OCI-LY3 (cell line): ENCODE measurements at regions not wholly inside any gene's neighbourhood (a gene's known extent, or its start where the extent isn't known, plus 50 kb on each side); places are given as distances from the start of the nearest gene placed in this dataset.
A peak's percentile ranks its signal among the peaks of the same experiment; 100 is the strongest.

Experiments
- H2AFZ ChIP-seq: fragments of 200-600, 300-600 bp; shearing (Covaris generic); 2 replicates; pipeline ENCODE4 v1.6.0; 2014; ENCODE audit warnings: antibody characterized with exemption, low read depth, low read length
- H3K27ac ChIP-seq: fragments of 200-600, 300-600 bp; sonication (generic); 2 replicates; pipeline ENCODE4 v1.5.1; 2014; ENCODE audit warnings: mild to moderate bottlenecking, low read length, moderate library complexity, mixed read lengths
- H3K27me3 ChIP-seq: fragments of 200-600, 300-600 bp; sonication (generic); 2 replicates; pipeline ENCODE4 v1.6.1; 2014; ENCODE audit warnings: low read depth, low read length, mixed read lengths
- H3K36me3 ChIP-seq: fragments of 200-600, 300-600 bp; sonication (generic); replicated peaks from 2 replicates; pipeline ENCODE3; 2014; ENCODE audit warnings: low read depth, low read length, mixed read lengths
- H3K4me1 ChIP-seq: fragments of 300-600, 200-600 bp; sonication (generic); 2 replicates; pipeline ENCODE4 v1.6.1; 2014; ENCODE audit warnings: low read length, mixed read lengths
- H3K4me2 ChIP-seq: fragments of 200-600, 300-600 bp; sonication (generic); 2 replicates; pipeline ENCODE4 v1.6.1; 2014; ENCODE audit warnings: low read length, mixed read lengths
- H3K4me3 ChIP-seq: fragments of 300-600, 200-600 bp; sonication (generic); 2 replicates; pipeline ENCODE4 v1.5.1; 2014; ENCODE audit warnings: antibody characterized with exemption, mild to moderate bottlenecking, low read length, moderate library complexity
- H3K79me2 ChIP-seq: fragments of 300-600, 200-600 bp; shearing (Covaris generic); 2 replicates; pipeline ENCODE4 v1.6.1; 2014; ENCODE audit warnings: mild to moderate bottlenecking, low read length, mixed read lengths
- H3K9ac ChIP-seq: fragments of 300-600, 200-600 bp; shearing (Covaris generic); 2 replicates; pipeline ENCODE4 v1.6.0; 2014; ENCODE audit warnings: mild to moderate bottlenecking, low read length, moderate library complexity
- H3K9me3 ChIP-seq: fragments of 200-600, 300-600 bp; shearing (Covaris generic); 2 replicates; pipeline ENCODE4 v1.6.1; 2014; ENCODE audit warnings: low read length, mixed read lengths; ENCODE audit not compliant: insufficient read depth
- H4K20me1 ChIP-seq: fragments of 200-600, 300-600 bp; sonication (generic); 2 replicates; pipeline ENCODE4 v1.6.1; 2016; ENCODE audit warnings: low read length, mixed read lengths; ENCODE audit not compliant: insufficient read depth
- CTCF ChIP-seq: fragments of 200-600, 300-600 bp; sonication (generic); IDR thresholded peaks from 2 replicates; pipeline ENCODE4 v1.5.1; 2014; ENCODE audit warnings: antibody characterized with exemption, low read length, low read depth
- EZH2phosphoT487 ChIP-seq: fragments of 200-600 bp; shearing (Covaris generic); IDR thresholded peaks from 2 replicates; pipeline ENCODE4 v1.6.1; 2018; ENCODE audit warnings: antibody characterized with exemption, mixed run types, low read depth

GRCh38 chr13:21813110-21813509 is 142.2 kb downstream of the FGF9 start:
- H4K20me1 ChIP-seq, result no peaks in the 10 kb centered on the region
- H3K79me2 ChIP-seq, result no peaks in the 10 kb centered on the region
- no peak overlapping the region for H3K9ac ChIP-seq
- H2AFZ ChIP-seq, result no peak overlapping the region
- no peaks in the 10 kb centered on the region for H3K4me1 ChIP-seq
- H3K4me2 ChIP-seq, result no peak overlapping the region
- no peak overlapping the region for H3K27ac ChIP-seq
- TF ChIP-seq EZH2phosphoT487, result no peak
- TF ChIP-seq CTCF, result peak; percentile 31; the same call in 1 of the 2 replicates
- no peaks in the 10 kb centered on the region for H3K9me3 ChIP-seq
- no peak overlapping the region for H3K4me3 ChIP-seq
- no peaks in the 10 kb centered on the region for H3K27me3 ChIP-seq
- no peaks in the 10 kb centered on the region for H3K36me3 ChIP-seq

- no peak overlapping the region for H3K9ac ChIP-seq
- no peaks in the 10 kb centered on the region for H4K20me1 ChIP-seq
- no peaks in the 10 kb centered on the region for H3K36me3 ChIP-seq
- H3K27ac ChIP-seq, result no peak overlapping the region
- no peak overlapping the region for H3K4me3 ChIP-seq
- no peaks in the 10 kb centered on the region for H3K9me3 ChIP-seq
- H3K27me3 ChIP-seq, result no peaks in the 10 kb centered on the region
- no peak for TF ChIP-seq CTCF
- no peak for TF ChIP-seq EZH2phosphoT487
- no peak overlapping the region for H3K4me2 ChIP-seq
- H3K4me1 ChIP-seq, result no peaks in the 10 kb centered on the region
- H2AFZ ChIP-seq, result no peak overlapping the region
- H3K79me2 ChIP-seq, result no peaks in the 10 kb centered on the region
Observed at GRCh38 chr13:21813844-21814243, 143.0 kb downstream of the FGF9 start.

- H3K4me1 ChIP-seq, result no peaks in the 10 kb centered on the region
- H4K20me1 ChIP-seq, result no peaks in the 10 kb centered on the region
- no peaks in the 10 kb centered on the region for H3K27me3 ChIP-seq
- H3K4me2 ChIP-seq, result no peak overlapping the region
- no peak for TF ChIP-seq EZH2phosphoT487
- no peak for TF ChIP-seq CTCF
- no peak overlapping the region for H2AFZ ChIP-seq
- no peaks in the 10 kb centered on the region for H3K79me2 ChIP-seq
- H3K9ac ChIP-seq, result no peak overlapping the region
- H3K4me3 ChIP-seq, result no peak overlapping the region
- no peaks in the 10 kb centered on the region for H3K9me3 ChIP-seq
- H3K27ac ChIP-seq, result no peak overlapping the region
- H3K36me3 ChIP-seq, result no peaks in the 10 kb centered on the region
Observed at GRCh38 chr13:21814604-21815003, 143.7 kb downstream of the FGF9 start.

GRCh38 chr13:21817878-21818277 is 147.0 kb downstream of the FGF9 start:
- Histone ChIP-seq H3K27me3 (no peaks in the 10 kb centered on the region), H3K4me2 (no peak overlapping the region), H3K9me3 (no peaks in the 10 kb centered on the region), H3K4me3 (no peak overlapping the region), H3K4me1 (no peaks in the 10 kb centered on the region), H4K20me1 (no peaks in the 10 kb centered on the region), H2AFZ (no peak overlapping the region), H3K9ac (no peak overlapping the region), H3K79me2 (no peaks in the 10 kb centered on the region), H3K27ac (no peak overlapping the region), H3K36me3 (no peaks in the 10 kb centered on the region)
- no peak for TF ChIP-seq CTCF
- TF ChIP-seq EZH2phosphoT487, result no peak
